ENCODE measurements at regions not wholly inside any gene's neighbourhood (a gene's known extent, or its start where the extent isn't known, plus 50 kb on each side); places are given as distances from the start of the nearest gene placed in this dataset.

DNA sequence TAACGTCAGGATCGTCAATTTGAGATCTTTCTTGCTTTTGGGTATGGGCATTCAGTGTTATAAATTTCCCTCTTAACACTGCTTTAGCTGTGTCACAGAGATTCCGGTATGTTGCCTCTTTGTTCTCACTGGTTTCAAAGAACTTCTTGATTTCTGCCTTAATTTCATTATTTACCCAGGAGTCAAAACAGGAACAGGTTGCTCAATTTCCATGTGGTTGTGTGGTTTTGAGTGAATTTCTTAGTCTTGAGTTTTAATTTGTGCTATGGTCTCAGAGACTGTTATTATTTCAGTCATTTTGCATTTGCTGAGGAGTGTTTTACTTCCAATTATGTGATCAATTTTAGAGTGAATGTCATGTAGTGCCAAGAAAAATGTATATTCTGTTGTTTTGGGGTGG is 153.1 kb downstream of the PCDH17 start:
- no peak for DNase-seq (ENCODE audit: low read depth in 4 of 4, low spot score in 3 of 4)

DNA sequence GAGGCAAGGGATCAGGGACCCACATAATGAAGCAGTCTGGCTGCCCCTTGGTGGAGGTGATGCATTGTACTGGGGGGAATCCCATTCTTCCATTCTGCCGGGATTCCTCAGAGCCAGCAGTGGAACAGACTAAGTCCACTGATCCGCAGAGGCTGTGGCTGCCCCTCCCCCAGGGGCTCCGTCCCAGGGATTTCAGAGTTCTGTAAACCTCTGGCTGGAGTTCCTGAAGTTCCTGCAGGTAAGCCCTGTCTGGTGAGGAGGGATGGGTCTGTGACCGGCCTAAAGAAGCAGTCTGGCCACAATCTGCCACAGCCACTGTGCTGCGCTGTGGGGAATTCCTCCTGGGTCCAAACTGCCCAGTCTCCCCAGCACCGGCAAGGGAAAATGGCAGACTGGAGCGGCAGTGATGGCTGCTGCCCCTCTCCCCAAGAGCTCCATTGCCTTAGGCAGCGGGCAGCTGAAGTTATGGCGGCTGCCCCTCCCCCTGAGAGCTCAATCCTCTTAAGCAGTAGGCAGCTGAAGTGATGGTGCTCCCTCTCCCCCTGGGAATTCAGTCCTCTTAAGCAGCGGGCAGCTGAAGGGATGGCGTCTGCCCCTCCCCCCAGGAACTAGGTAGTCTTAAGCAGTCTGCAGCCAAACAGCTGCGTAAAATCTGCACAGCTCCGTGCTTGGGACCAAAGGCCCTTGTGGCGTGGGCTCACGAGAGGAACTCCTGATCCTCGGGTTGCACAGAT is 155.7 kb downstream of the PCDH17 start:
- DNase-seq (ENCODE audit: low read depth in 4 of 4, low spot score in 3 of 4), result no peak

DNA sequence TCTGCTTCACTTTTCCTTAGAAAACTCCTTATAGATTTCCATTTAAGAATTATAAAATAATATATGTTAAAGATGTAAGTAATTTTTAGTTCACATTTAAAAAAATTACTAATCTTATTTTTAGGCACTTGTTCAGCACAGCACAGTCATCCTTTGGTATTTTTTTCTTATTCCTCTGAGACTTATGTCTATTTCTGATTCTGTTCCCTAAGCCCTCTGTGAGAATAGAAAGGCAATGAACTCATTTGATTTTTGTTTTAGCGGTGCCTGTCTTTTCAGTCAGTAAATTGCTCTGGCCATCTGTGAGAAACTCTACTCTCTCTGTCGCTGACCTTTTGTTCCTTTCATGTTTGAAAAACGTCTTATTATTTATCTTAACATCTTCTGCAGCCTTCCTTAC is 168.1 kb downstream of the PCDH17 start:
- no peak for DNase-seq (ENCODE audit: low read depth in 4 of 4, low spot score in 3 of 4)

DNA sequence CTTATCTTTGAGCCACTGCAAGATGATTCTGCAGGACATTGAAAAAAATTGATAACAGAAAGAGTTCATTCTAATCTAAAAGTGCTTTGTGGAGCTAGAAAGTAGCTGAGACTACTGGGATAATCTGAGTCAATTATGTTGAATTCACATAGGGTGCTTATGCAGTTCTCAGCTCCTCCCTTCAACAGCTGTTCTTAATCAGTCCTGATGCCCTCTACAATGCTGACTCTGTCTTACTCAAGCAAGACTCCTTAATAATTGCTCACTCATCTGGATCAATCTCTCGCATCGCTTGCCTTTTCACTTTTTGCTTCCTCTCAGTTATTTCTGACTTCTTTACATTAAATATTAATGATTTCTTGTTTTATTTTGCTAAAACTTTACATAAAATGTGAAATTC is 182.1 kb downstream of the PCDH17 start:
- DNase-seq (ENCODE audit: low read depth in 4 of 4, low spot score in 3 of 4), result no peak

DNA sequence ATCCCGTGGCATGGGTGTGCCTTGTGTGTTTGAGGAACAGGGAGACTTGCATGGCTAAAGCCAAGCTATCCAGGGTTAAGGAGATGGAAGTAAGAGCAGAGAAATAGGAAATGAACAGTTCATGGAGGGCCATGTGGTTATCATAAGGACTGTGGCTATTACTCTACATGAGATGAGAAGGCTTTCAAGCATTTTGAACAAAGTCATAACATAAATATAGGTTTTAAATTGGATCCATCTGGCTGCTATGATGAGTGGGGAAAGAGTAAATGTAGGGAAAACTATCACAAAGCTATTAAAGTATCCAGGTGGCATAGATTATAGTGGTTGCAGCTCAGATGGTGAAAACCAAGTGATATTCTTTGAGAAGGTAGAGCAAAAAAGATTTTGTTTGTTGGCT is 184.1 kb downstream of the PCDH17 start:
- no peak for DNase-seq (ENCODE audit: low read depth in 4 of 4, low spot score in 3 of 4)

DNA sequence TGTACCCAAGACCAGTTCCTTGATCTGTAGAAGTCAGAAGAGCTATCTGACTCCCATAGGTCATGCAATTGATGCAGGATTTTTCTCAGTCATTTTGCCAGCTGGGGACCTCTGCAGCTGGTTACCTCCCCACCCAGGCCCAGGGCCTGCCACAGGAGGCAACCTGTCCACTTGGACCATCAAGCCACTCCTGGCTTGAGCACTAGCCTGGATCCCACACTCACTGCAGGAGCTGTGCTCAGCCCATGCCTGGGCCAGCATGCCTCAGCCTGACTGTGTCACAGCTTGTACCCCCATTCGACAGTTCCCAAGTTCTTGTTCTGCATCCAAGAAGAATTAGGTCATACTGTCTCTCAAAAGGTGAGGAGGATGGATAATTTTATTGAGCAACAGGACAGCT is 189.4 kb downstream of the PCDH17 start:
- no peak for DNase-seq (ENCODE audit: low read depth in 4 of 4, low spot score in 3 of 4)

DNA sequence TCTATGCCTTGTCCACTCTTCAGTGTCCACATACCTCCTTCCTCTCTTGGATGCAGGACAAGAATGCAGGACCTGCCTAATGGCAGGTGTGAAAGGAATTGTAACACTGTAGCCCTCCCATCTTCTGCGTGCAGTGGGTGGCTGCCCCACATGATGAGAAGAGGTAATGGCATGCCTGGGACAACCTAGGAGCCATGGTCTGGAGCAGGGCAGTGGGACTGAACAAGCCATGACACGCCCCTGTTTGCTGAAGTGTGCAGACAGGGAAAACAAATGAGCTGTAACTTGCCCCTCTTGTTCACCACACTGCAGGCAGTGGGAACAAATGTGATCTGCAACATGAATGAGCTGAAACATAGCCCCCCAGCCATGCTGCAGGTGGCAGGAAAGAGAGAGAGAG is 192.2 kb downstream of the PCDH17 start:
- DNase-seq (ENCODE audit: low read depth in 4 of 4, low spot score in 3 of 4), result no peak

DNA sequence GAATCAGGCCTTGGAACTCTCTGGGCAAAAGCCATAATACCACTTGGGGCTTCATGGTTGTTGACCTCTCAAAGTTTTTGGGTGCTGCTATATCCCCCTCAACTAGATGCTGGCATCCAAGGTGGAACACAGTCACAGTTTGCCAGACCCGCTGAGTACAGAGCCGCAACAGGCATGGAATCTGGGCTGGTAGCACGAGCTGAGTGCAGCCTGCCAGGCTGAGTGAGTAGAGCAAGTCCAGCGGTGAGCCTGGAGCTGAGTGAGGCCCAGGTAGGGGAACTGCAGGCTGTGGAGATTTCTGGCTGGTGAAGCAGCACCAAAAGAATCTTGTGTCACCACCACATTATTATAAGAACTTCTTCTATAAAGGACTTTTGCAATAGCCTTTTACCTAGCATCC is 192.6 kb downstream of the PCDH17 start:
- DNase-seq (ENCODE audit: low read depth in 4 of 4, low spot score in 3 of 4), result no peak

DNA sequence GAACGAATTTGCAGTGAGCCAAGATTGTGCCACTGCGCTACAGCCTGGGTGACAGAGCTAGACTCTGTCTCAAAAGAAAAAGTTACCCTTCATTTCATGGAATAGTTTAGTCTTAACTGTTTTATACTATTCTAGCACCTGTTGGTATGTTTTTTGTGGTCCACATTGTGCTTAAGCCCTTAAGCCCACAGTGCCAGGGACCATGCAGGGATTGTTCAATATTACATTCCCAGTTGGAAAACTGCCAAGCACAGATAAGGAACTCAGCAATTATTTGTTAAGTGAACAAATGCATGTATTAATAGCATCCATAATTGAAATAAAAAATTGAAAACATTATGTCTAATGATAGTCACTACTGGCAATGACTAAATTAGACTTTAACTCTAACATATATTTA is 193.5 kb downstream of the PCDH17 start:
- DNase-seq (ENCODE audit: low read depth in 4 of 4, low spot score in 3 of 4), result no peak

DNA sequence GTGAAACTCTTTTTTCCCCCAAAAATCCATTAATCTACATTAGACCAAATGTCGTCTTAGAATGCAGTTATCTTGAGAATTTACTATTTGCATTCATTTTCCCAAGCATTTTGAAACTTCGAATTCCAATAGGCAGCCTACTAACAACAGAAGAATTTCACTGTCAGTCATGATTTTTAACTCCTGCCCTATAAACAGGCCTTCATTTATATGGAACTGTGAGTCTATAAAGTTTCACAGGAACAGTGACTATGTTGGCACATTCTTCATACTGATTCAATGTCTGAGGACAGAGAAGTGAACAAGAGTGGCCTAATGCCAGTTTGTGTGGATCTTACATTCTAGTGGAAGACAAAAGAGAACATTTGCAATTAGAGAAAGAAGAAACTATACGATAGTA is 198.0 kb downstream of the PCDH17 start:
- DNase-seq (ENCODE audit: low read depth in 4 of 4, low spot score in 3 of 4), result no peak

DNA sequence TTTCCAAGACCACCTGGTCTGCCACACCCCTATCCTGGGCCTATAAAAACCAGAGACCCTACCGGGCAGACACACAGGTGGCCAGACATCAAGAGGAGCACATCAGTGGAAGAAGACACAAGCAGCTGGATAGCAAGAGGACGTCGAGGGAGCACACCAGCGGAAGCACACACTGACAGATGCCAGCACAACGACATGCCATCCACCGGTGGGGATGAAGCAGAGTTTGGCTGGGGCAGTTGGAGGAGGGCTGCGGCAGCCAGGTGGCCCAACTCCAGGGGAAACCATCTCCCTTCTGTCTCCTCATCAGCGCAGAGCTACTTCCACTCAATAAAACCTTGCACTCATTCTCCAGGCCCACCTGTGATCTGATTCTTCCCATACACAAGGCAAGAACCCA is 200.6 kb downstream of the PCDH17 start:
- DNase-seq (ENCODE audit: low read depth in 4 of 4, low spot score in 3 of 4), result no peak

DNA sequence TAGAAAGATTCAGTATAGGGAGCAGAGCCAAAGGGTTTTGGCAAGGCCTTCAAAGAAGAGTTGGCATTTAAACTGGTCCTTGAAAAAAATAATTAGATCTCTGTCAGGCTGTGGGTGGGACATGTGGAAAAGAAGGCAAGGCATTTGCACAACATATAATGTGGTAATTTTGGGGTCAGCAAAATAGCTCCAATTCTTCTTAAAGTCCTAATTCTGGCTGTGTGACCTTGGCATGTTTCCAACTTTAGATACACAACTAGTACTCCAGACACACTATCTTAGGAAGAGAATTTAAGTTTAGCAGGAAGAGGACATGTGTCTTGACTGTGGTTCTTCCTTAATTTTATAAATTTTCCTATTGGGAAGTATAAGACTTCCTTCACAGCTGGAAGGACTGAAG is 206.3 kb downstream of the PCDH17 start:
- DNase-seq (ENCODE audit: low read depth in 4 of 4, low spot score in 3 of 4), result no peak

DNA sequence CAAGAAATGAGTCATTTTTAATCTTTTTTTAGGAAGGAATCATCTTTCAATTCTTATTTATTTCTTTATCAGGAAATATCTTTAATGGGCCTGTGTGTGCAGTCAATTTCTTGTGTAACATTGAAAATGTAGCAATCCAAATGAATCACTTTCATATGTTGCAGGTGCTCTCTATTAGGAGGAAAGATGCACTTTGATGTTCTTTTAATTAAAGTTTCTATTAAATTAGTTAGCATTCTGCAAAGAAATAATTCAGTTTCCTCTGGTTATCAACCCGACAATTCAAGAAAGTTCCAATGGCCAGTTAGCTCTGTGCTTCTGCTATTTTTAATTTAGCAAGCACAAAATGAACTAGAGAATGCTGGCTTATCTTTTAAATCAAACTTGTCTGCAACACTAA is 212.0 kb downstream of the PCDH17 start:
- no peak for DNase-seq (ENCODE audit: low read depth in 4 of 4, low spot score in 3 of 4)

DNA sequence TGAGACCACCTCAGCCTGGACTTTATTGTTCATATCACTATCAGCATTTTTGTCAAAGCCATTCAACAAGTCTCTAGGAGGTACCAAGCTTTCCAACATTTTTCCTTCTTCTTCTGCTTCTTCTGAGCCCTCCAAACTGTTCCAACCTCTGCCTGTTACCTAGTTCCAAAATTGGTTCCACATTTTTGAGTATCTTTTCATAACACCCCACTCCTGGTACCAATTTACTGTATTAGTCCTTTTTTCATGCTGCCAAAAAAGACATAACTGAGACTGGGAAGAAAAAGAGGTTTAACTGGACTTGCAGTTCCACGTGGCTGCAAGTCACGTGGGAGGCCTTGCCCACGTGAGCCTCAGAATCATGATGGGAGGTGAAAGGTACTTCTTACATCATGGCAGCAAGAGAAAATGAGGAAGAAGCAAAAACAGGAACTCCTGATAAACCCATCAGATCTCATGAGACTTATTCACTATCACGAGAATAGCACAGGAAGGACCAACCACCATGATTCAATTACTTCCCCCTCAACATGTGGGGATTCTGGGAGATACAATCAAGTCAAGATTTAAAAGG is 215.1 kb downstream of the PCDH17 start:
- no peak for DNase-seq (ENCODE audit: low read depth in 4 of 4, low spot score in 3 of 4)

DNA sequence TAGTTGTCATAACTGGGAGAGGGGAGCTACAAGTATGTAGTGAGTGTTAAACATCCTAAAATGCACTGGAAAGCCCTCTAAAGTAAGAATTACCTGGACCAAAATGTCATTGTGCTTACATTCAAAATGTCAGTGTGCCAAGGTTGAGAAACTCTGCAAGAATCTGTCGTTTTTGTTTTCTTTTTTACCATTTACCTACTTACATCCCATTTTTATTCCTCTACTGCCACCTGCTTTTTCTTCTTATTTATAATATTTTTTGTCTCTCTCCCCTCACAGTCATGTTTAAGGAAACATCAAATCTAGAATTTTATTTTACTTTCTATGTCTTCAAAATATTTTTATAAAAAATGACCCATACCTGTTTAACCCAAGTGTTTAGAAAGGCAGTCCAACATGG is 226.4 kb downstream of the PCDH17 start:
- DNase-seq (ENCODE audit: low read depth in 4 of 4, low spot score in 3 of 4), result no peak

DNA sequence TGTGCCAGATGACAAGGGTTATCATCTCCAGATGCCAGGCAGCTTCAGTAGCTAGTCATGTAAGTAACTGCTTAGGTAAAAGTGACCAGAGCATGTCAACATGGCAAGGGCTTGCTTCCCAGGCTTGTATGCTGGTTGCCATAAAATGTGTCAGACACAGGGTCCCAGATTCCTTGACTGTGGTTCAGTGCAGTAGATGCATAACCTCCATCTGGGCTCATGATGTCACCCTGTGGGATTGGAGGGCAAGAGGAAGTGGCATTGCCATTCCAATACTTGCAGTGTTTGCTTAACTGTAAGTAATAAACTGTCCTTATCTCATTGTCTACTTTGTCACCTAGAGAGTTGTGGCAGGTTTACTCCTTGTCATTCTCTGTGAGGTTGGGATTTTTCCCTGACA is 226.8 kb downstream of the PCDH17 start:
- no peak for DNase-seq (ENCODE audit: low read depth in 4 of 4, low spot score in 3 of 4)

DNA sequence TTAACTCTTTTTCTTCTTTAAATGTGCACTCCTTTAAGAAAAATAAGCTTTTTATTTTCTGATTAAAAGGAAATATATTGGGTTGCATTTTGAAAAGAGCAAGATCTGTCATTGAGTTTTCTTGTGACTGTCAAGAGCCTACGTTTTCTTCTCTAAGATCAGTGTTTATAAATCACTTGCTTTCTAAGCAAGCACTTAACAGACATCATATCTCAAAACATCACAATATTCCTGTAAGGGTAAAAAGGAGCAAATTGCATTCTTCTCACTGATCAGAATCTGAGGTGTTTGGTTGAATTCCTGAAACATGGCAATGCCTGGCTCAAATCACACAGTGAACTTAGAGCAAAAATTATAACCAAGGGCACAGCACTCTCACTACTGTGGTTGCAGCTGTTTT is 231.3 kb downstream of the PCDH17 start:
- DNase-seq (ENCODE audit: low read depth in 4 of 4, low spot score in 3 of 4), result no peak

DNA sequence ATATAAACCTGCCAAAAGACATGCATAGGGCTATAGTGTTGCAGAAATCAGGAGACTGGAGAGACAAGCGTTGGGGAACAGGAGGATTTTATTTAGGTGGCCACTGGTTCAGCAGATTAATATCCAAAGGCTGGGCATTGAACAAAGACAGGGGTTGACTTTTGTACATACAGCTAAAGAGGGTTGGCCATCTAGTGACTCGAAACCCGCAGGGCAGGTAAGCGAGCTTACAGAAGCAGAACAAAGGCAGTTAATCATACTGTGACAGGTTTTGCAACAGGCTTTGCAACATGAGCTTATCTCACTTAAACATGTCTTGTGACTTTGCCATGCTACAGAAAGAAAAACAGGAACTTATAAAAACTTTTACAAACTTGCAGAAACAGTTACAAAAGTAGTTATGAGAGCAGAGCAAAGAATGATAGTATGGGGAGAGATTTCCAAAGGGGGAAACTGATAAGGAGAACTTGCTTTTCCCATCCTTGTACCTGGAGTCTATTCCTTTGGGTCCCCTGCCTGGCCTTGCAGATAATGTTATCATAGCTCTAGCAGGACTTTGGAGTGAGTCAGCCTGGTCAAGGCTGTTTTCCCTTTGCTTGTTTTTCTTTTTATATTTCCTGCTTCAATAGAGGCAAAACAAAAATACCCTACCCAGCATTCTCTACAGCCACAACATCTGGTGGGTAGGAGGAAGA is 234.2 kb downstream of the PCDH17 start:
- DNase-seq (ENCODE audit: low read depth in 4 of 4, low spot score in 3 of 4), result no peak

DNA sequence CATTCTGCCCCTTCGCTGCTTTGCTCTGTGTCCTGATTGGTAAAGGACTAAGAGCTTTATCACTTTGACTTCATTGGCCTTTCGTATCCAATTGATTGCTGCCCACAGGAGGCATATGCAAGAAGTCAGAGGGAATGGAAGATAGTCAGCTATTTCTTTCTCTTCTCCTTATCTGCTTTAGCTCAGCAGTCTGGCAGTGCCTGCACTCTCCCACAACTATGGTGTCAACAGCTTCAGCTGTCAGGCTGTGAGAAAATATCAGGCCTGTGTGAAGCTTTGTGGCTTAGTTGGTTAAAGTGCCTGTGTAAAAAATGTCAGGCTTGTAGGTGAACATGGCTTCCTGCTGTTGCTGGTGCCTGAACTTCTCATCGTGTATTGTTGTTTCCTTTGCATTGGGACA is 243.0 kb downstream of the PCDH17 start:
- DNase-seq (ENCODE audit: low read depth in 4 of 4, low spot score in 3 of 4), result no peak

DNA sequence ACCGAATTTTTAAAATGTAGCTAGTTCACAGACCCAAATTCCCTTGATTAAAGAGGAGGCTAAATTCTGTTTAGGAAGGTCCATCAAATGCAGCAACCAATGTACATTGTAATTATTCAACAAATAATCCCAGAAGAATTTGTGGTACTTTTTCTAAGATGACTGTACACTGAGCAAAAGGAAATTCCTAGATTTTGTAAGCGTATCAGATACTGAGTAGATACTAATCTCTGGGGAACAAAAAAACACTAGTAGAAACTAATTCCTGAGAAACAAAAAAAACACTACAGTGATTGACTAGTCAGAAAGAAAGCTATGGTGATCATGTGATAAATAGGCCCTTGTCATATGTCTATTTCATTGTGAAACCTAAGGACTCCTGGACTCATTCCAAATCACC is 246.1 kb downstream of the PCDH17 start:
- DNase-seq (ENCODE audit: low read depth in 4 of 4, low spot score in 3 of 4), result no peak

DNA sequence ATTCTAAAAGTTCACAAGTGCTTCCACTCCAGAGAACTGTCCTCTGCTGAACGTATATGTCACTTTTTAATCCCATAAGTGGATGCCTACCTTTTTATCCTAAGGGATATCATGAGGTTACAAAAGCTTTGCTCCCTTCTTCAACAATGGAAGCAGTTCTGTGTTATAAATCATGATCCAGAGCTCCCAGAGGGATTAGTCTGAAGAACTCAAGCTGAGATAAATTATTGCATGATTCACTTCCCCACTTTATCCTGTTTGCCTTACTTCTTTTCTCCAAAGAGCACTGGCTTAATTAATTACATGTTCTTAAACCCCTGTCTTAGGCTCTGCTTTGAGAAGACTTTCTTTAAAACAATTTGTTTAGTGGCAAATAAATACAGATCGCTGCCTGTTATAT is 246.7 kb downstream of the PCDH17 start:
- DNase-seq (ENCODE audit: low read depth in 4 of 4, low spot score in 3 of 4), result no peak

DNA sequence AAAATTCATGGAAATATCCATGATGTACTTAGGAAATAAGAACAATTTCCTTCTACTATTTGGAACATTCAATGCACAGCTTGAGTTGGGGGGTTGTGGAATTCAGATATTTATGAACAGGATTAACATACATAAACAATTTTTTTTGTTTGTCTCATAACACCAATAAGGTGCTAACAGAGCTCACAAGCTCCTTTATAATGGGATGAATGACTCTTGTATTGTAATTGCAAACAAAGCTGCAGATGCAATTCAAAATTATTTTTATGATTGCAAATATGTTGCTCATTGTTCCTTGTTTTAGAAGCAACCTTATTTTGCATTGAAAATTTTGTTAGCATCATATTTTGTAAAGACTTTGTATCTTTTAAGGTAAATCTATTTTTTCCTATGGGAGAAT is 265.7 kb downstream of the PCDH17 start:
- DNase-seq (ENCODE audit: low read depth in 4 of 4, low spot score in 3 of 4), result no peak

Data from right renal pelvis (tissue), 4 donors.